Adrenal gland (tissue), 5 donors: ENCODE measurements at regions not wholly inside any gene's neighbourhood (a gene's known extent, or its start where the extent isn't known, plus 50 kb on each side); places are given as distances from the start of the nearest gene placed in this dataset.

ENCODE experiments used
- POLR2A ChIP-seq, 2 donors: fragments of 450-650 bp; IDR thresholded peaks; one replicate each; pipeline ENCODE4 v1.6.1; 2017; ENCODE audit warnings: antibody characterized with exemption in 2 of 2, mild to moderate bottlenecking in 2 of 2, moderate library complexity in 1 of 2
- TF ChIP-seq, protein P1 (sequence below), 6 experiments: fragments of 450-650 bp in 4 of 6; fragments of 200-600 bp in 2 of 6; sonication (generic) in 1 of 6; IDR thresholded peaks; 1 replicate in 5 of 6; 2 replicates in 1 of 6; pipeline versions ENCODE4 v1.5.1 to v1.8.0; 2016 to 2021; ENCODE audit warnings: antibody characterized with exemption in 6 of 6, mild to moderate bottlenecking in 2 of 6, moderate library complexity in 1 of 6
- donor health status: DM: no; HTN: no; CAD: no.

DNA sequence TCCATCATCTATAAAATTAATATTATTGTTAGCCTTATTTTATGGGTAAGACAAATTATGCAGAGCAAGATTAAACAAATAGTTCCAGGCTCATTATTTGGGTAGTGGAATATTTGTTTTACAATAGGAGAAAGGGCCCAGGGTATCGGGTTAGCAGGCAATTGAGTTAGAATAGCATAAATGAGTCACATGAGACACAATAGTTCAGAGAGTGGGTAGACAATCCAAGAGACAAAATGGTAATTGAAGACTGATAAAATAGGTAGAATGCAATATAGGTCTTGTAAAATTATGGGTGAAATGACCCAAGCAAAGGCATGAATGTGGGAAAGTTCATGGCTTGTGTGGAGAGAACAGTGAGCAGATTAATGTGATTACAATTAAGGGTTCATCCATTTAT, 790.9 kb upstream of the GCFC2 start:
- no peak for TF ChIP-seq POLR2A (IDR thresholded peaks at IDR 0.05)
- TF ChIP-seq, protein P1, sequence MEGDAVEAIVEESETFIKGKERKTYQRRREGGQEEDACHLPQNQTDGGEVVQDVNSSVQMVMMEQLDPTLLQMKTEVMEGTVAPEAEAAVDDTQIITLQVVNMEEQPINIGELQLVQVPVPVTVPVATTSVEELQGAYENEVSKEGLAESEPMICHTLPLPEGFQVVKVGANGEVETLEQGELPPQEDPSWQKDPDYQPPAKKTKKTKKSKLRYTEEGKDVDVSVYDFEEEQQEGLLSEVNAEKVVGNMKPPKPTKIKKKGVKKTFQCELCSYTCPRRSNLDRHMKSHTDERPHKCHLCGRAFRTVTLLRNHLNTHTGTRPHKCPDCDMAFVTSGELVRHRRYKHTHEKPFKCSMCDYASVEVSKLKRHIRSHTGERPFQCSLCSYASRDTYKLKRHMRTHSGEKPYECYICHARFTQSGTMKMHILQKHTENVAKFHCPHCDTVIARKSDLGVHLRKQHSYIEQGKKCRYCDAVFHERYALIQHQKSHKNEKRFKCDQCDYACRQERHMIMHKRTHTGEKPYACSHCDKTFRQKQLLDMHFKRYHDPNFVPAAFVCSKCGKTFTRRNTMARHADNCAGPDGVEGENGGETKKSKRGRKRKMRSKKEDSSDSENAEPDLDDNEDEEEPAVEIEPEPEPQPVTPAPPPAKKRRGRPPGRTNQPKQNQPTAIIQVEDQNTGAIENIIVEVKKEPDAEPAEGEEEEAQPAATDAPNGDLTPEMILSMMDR (IDR thresholded peaks at IDR 0.05): no peak
